GM18873 (cell line): ENCODE measurements at regions not wholly inside any gene's neighbourhood (a gene's known extent, or its start where the extent isn't known, plus 50 kb on each side); places are given as distances from the start of the nearest gene placed in this dataset.
"Not testable (repeated sequence)": the region's sequence is repeated elsewhere in the genome, so short reads cannot be mapped to it uniquely, and the experiment has no call there.

ENCODE experiments used
- ATAC-seq: cut with Tn5 transposase; IDR thresholded peaks from one replicate; pipeline ENCODE4 v1.9.1; 2021; ENCODE audit warnings: mild to moderate bottlenecking, moderate library complexity, moderate number of reproducible peaks; ENCODE audit not compliant: unreplicated experiment, low FRiP score

DNA sequence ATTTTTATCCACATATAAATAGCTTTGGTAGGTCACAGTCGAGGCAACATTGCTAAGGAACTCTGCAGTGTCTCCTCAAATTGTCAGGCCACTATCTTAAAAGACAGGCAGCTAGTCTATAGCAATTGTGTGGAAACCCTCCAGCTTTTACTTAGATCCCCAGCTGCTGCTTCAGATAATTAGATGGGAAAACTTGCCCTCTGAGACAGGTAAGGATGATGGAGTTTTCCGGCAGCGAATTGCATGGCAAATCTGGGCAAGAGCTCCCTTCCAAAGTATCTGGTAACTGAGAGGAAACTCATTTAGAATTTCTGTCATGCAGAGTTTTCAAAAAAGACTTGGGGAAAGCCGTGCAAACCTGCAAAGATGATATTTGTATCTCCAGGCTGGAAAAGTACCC is 886.2 kb downstream of the UQCRFS1 start:
- ATAC-seq: no peak

DNA sequence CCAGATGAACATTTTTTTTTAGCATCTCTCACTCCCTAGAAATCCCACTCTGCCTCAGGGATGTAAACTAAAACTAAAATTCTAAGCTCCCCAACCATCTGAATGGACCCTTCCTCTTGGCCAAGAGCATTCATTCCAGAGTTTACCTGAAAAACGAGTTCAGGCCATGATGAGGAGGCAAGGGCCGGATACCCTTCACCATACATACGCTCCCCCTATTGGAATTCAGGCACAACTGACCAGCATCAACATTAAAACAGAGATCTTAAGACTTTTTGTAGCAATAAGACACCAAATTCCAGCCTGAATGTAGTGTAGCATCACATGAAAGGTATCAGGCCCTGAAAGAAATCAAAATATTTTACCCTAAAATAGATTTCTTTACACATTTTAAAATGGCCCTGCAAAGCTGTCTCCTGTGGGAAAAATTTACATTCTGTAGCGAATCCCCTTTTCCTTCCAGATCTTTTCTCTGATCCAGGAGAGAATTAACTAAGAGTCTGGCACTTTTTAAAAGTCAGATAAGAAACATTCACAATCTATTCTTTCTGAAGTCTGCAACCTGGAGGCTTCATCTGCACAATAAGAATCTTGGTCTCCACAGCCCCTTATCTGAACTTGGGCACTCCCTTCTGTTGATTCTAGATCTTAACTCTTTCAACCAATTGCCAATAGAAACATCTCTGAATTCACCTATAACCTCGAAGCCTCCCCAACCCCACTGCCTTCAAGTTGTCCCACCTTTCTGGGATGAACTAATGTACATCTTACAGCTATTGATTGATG is 888.5 kb downstream of the UQCRFS1 start:
- no peak for ATAC-seq

DNA sequence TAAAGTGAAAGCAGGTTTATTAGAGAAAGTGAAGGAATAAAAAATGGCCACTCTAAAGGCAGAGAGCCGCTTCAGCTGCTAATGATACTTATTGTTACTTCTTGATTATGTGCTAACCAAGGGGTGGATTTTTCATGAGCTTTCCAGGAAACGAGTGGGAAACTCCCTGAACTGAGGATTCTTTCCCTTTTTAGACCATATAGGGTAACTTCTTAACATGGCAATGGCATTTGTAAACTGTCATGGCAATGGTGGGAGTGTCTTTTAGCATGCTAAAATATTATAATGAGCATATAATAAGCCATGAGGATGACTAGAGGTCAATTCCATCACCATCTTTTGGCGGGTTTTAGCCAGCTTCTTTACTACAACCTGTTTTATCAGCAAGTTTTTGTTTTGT is 890.0 kb downstream of the UQCRFS1 start:
- no peak for ATAC-seq

DNA sequence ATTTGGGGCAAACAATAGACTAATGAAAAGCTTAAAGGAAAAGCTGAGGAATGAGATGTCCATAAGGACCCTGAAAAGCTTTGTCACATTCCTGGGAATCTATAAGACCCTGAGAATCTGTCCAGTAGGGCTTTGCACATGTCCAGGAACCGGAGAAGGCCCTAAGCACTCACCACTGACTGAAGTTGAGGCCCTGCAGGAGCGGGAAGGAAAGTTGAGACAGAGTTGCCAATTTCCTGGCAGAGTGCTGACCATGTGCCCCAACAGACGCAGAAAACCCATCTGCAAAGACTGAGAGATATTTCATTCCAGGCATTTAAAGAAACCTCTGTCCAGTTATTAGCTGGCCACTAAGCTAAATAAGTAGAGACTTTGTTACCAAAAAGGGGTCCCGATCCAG is 890.5 kb downstream of the UQCRFS1 start:
- ATAC-seq: no peak

DNA sequence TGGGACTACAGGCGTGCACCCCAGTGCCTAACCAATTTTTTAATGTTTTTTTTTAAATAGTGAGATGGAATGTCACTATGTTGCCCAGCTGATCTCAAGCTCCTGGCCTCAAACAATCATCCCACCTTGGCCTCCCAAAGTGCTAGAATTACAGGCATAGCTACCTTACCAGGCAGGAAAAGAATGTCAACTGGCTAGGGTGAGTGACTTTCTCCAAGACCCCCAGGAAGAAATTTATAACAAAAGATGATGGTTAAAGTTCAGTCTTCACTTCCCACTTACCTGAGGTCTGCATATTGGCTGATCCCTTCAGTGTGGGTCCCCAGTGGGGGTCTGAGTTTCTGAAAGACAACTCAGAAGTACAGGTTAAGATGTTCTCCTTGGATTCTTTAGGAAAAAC is 893.0 kb downstream of the UQCRFS1 start:
- ATAC-seq: no peak

DNA sequence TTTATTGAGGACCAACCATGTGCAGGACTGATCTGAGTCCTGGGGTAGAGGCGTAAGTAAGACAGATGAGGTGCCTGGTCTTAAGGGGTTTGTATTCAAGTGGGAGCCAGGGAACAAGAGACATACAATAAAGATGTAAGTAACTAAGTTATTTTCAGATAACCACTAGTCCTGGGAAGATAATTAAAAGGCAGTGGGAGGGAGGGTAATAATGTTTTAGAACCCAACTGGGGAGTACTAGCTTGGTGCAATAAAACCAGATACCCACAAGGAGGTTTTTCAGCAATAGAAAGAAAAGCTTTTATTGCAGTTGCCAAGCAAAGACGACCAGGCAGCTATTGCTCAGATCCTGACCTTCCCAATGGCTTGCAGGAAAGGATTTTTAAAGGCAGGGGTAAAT is 893.7 kb downstream of the UQCRFS1 start:
- ATAC-seq: no peak

DNA sequence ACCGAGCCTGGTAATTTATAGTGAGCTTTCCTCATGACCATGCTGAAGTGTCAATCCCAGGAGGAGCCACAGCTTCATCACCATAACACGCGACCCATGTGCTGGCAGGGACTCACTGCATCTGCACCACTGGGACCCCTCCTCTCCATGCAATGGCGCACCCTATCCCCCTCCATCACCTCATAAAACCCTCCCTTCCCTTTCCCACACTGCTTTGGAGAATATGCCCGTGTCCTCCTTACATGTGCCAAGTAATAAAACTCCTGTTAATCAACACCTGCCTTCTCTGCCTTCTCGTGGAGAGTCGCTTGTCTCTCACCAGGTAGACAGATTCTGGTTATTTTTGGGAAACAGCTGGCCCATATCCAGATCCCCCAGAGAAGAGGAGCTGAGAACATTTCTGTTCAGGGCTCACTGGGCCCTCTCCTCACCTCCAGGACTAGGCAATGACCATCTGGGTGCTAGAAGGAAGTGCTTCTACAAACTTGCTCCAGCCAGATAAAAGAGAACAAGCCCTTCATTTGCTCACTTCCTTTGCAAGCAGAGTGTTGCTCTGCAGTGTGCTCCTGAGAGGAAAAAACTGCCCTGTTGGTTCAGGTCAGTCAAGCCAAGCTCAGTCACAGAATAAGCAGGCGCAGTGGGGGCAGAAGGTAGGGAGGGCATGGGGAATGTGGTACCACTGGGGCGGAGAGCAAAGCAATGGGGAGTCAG is 894.3 kb downstream of the UQCRFS1 start:
- no peak for ATAC-seq

DNA sequence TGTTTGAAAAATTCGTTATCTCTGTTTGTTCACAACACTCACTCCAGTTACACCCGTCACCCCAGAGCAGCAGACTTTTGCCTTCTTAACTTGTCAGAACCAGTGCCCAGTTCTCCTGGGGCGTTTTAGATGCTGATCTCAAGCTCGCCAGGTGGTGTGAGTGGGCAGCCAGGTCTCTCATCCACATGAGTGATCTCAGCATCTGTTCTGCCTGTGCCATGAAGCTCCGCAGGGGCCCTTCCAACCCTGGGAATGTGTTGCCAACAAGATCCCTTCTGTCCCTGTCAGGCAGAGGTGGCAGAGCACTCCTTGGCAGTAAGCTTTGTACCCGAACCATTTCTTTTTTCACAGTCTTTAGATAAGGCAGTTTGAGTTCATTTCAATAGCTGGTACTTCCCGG is 896.5 kb downstream of the UQCRFS1 start:
- no peak for ATAC-seq

DNA sequence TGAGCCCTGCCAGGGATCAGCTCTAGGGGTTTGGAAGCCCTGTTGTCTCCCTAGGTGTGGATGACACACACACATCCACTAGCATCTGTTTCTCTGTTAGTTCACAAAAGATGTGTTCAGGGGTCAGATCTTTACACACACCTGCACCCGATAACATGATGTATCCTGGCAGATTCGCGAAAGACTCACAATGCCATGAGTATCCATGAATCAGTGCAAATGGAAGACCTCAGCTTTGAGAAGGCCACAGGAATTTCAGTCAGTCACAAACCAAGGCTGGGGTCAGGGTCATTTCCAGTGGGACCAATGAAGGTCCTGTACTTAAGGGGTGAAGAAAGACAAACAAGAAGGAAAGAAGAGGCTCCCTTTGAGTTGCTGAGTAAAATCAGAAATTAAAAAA is 898.2 kb downstream of the UQCRFS1 start:
- no peak for ATAC-seq

DNA sequence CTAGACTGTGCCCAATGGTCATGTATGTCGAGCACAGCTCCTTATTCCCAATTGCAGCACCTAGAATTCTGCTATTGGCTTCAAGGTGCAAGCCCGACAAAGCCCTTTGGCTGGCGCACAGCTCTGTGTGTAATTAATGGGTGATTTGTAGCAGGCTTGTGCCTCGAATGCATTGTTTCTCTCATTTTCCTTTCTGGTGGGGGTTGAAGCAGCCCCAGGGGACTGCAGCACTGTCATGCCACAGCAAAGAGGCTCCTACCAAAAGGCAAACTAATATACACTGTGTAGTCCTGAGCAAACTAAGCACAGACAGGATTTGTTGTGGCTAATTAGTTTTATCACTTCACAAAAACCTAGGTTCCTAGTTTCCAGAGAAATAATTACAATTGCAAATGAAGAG is 898.7 kb downstream of the UQCRFS1 start:
- ATAC-seq: no peak

DNA sequence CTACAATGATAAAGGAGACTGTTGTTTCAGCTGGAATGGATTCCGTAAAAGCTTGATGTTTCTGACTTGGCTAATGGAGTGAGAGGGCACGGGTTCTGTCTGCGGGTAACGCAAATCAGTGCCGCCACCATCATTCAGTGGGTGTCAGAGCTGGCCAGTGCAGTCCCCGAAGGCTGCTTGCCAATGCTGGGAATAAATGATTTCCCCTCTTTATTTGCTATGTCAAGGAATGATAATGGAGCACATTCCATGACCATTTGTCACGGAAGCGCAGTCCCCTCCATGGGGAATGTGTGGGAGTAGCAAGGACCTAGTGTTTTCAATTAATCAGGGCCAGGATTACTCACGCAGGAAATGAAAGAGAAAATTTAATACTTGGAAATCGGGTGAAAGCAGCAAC is 899.3 kb downstream of the UQCRFS1 start:
- ATAC-seq: no peak

DNA sequence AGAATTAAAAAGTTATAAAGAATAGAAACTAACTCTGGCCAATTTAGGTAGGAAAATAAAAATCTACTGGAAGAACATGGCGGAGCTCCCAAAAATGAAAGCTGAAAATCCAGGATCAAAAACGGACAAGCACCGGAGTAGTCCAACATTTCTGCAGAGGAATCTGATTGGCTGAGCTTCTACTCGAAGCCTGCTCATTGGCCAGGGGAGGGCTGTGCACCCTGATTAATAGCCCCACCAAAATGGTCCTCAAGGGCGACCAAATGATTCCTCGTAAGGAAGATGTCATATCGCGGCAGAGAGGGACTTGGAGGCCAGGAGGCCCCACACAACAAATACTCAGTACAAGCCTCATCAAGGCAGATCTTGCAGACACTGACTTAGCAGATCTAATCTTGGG is 900.7 kb downstream of the UQCRFS1 start:
- no peak for ATAC-seq

DNA sequence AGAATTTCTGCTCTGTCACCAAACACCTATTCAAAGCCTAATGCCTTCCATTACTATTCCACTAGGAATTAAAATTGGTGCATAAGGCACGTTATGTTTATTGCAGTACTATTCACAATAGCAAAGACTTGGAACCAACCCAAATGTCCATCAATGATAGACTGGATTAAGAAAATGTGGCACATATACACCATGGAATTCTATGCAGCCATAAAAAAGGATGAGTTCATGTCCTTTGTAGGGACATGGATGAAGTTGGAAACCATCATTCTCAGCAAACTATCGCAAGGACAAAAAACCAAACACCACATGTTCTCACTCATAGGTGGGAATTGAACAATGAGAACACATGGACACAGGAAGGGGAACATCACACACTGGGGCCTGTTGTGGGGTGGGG is 902.1 kb downstream of the UQCRFS1 start:
- ATAC-seq: not testable (repeated sequence)

DNA sequence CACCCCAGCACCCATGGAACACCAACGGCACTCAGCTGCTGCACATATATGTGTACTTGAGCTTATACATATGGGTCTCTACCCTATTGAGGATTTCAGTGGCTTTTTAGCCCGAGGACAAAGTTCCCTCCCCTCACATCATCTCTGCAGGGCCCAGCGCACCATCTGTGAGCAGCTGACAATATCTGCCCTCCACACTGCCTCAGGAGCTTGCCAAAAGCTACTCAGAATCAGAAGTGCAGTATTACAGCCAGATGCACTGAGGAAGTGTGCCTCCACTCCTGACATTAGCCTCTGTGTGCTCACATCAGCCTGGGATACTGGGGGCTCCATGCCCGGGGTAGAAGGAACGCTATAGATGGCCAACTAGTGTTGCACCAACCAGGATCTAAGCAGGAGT is 903.9 kb downstream of the UQCRFS1 start:
- no peak for ATAC-seq

DNA sequence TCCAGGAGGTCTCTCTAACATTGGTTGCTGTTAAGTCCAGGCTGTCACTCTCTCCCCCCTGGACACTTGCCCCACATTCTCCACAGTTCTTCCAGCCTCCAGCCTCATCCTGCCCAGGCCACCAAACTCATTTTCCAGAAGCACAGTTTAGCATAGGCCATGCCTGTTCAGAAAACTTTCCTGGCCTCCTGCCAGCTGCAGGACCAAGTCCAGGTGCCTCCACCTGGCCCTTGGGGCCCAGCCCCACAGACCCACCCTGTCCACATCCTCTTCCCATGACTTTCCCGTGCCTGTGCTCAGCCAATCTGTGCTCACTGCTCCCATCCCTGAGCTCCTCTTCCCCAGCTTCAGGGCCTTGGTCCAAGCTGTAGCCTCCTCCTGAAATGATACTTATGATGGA is 905.0 kb downstream of the UQCRFS1 start:
- no peak for ATAC-seq

DNA sequence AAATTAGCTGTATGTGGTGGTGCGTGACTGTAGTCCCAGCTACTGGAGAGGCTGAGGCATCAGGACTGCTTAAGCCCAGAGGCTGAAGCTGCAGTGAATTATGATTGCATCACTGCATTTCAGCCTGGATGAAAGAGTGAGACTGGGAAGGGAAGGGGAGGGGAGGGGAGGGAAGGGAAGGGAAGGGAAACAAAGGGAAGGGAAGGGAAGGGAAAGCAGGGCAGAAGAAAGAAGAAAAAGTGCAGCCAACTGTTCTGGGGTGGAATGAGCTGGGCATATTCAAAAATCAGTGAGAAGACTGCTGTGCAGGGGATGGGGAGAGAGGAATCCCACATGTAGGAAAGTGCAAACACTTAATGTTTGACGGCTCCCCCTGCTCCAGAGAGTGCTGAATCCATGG is 905.5 kb downstream of the UQCRFS1 start:
- ATAC-seq: no peak

DNA sequence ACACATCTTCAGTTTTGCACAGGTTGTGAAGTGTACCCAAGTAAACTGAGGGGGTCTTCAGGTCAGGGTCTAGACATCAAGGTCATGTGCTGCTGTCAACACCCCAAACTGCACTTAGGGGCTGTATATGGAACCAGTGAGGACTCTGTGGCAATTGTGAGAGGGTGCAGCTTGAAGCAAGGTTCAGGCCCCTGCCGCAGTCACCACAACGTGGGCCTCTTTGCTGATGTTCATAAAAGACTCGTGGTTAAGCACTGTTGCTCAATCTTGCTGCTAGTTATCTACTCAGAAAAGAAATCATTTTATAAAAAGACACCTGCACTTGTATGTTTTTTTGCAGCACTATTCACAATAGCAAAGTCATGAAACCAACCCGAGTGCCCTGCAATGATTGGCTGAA is 907.4 kb downstream of the UQCRFS1 start:
- no peak for ATAC-seq

DNA sequence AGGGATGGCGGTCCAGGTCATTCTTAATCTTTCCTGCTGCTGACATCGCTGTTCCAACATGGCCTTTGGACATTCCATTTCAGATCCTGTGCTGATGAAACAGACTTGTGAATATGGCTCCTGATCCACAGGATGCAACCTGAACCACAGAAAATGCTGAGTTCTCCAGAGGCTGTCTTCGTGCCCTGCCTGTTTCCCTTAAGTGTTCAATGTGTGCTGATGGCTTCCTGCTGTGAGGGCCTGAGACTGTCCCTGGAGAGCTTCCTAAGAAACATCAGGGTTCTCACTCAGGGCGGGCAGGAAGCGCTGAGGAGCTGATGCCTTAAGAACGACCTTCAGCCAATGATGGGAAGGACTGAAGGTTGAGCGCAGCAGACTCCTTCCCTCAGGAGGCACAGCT is 909.4 kb downstream of the UQCRFS1 start:
- ATAC-seq: no peak

DNA sequence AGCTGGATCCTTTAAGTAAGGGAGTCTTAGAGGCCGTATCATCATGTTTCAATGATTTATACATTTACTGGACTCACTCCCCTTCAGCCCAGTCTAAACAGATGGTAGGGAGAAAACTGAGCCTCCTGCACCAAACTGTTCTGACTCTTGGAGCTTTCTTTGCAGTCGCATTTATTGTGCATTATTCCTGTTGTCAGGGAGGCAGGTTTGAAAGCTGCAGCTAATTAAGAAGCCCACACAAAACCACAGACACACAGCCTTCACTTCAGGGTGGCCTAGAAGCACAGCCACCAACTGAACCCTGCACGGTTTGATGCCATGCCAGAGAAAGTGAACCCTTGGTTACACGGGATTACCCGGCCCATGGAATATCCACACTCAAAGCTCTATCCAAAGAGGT is 911.0 kb downstream of the UQCRFS1 start:
- no peak for ATAC-seq

DNA sequence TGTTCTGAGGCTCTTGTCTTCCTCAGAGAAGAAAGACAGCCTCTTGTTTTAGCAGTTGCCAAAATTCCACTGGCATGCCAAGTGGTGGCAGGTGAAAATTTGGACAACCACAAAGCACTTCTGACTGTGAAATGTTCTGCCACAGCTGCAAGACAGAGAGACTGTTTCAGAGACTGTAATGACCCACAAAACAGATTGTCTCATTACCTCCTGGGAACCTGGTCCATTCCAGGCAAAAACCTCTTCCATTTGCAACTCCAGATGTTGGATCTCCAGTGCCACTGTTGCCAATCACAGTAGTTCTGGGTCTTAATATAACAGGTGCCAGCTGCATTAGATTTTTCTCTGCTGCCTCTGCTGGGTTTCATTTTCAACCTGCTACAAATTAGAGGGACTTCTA is 911.5 kb downstream of the UQCRFS1 start:
- ATAC-seq: no peak

DNA sequence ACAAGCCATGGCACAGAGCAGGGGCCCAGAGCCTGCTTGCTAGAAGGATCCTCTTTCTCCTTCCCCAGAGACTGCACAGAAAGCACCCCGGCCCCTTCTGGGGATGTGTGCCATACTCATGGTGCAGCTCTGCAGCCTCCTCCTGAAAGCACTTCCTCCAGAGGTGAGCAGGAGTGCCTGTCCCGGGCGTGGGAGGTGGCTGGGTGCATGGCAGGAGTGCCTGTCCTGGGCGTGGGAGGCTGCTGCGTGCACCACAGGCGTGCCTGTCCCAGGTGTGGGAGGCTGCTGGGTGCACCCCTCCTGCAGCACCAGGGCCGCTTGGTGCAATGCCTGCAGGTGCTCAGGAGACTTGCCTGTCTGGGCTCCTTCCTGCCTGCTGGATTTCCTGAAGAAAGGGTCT is 913.3 kb downstream of the UQCRFS1 start:
- ATAC-seq: no peak

DNA sequence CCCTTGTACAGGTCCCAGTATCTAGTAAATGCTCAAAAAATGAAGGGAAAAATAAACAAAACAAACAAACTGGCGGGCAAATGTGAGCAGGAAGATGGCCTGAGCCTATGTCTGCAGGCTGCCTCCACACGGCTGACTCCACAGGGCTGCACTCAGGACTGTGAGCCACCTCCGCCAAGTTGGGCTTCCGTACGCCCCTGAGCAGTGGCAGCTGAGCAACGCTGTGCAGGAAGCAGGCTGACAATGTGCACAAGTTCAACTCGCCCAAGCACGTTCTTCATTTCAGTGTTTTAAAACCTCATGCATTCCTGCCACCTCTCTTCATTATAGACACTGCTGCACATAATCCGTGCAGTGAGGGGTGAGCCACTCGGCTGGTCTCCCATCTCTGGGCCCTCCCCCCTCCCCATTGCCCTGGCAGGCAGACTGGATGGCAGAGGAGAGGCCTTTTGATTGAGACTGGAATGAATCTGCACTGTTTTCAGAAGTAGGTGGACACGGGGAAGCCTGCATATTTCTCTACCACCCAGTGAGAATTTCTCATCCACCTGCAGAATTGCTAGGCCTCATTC is 915.3 kb downstream of the UQCRFS1 start:
- ATAC-seq: no peak
